ENCODE measurements at regions not wholly inside any gene's neighbourhood (a gene's known extent, or its start where the extent isn't known, plus 50 kb on each side); places are given as distances from the start of the nearest gene placed in this dataset.
"Not testable (repeated sequence)": the region's sequence is repeated elsewhere in the genome, so short reads cannot be mapped to it uniquely, and the experiment has no call there.

GRCh38 chr17:78305801-78306200 lies 54.1 kb downstream of the SOCS3 start:
- no peak for DNase-seq

DNA sequence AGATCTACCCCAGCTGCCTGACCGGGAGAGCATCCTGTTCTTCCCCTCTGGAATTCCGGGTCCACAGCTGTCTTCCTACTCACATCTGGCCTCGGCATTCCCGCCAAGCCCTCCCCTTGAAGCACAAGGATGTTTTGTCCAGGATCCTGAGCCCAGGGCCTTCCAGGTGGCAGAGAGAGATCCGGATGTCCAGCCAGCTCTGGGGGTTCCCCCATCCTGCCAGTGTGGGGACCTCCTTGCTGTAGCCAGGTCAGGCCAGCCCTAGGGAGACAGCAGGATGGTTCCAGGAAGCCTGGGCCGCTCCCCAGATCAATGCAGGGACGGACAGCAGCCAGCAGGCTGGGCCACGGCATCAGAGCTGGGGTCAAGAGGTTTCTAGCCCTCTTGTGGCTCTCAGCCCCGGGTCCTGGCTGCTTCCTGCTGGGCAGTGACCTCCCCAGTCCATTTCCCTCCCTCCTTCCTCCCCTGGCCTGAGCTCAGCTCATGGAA lies 55.3 kb downstream of the SOCS3 start:
- no peak for DNase-seq

DNA sequence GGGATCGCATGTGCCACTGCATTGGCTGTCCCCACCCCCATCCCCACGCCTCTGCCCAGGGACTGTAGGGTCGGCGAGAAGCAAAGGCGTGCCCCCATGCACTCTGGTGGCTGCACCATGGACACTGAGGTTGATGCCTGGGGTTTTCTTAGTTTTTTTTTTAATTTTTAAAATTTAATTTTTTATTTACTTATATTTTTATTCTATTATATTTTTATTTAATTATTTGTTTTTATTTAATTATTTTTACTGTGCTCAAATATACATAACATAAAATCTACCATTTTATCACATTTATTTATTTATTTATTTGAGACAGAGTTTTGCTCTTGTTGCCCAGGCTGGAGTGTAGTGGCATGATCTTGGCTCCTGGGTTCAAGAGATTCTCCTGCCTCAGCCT lies 57.4 kb downstream of the SOCS3 start:
- no peak for DNase-seq

- no peak for DNase-seq
Measured at GRCh38 chr17:78301821-78302213, 58.1 kb downstream of the SOCS3 start.

- DNase-seq: no peak
Measured at GRCh38 chr17:78300962-78301820, 58.7 kb downstream of the SOCS3 start.

GRCh38 chr17:78299049-78299448 lies 60.8 kb downstream of the SOCS3 start:
- no peak for DNase-seq

- DNase-seq: peak in 1 of 2 donors; percentile 10
Measured at GRCh38 chr17:78294776-78295175, 63.3 kb downstream of the TMEM235 start.

DNA sequence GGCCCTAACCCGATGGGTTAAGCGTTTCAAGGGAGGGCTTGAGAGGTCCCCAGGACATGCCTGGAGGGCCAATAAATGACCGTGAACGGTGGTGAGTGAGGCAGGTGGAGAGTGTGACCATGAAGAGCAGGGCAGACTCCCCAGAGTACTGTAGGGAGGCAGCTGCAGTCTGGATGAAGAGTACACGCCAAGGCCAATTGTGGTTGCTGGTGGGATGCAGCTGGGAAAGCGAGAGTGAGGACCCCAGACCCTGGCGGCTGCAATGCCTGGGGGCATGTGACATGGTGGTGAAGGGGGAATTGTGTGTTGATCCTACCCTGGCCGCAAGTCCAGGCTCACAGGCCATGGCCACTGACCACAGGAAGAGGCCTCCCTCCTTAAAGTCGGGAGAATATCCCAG lies 62.9 kb downstream of the TMEM235 start:
- DNase-seq: no peak

DNA sequence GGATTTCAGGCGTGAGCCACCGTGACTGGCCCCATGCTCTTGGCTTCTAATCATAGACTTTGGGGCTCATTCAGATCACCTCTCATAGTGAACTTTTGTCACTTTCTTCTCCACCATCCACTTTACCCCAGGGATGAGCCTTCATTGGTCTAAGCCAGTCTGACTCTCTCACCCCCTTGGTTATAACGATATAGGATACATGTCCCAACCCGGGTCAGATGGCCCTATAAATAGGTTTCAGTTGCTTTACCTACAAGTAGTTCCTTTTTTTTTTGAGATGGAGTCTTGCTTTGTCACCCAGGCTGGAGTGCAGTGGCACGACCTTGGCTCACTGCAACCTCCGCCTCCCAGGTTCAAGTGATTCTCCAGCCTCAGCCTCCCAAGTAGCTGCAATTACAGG lies 61.7 kb downstream of the TMEM235 start:
- not testable (repeated sequence) for DNase-seq

GRCh38 chr17:78291944-78292910 lies 60.8 kb downstream of the TMEM235 start:
- no peak for DNase-seq

- no peak for DNase-seq
Measured at GRCh38 chr17:78290721-78291120, 59.3 kb downstream of the TMEM235 start.

Measured in CD4-positive, alpha-beta T cell treated with Interferon alpha-2 for 1 hour (primary cell).